NCI-H345 treated with DMSO at 0.1 percent for 48 hours (cell line): ENCODE measurements at regions not wholly inside any gene's neighbourhood (a gene's known extent, or its start where the extent isn't known, plus 50 kb on each side); places are given as distances from the start of the nearest gene placed in this dataset.

Source experiments
- DNase-seq: peaks from one replicate; lab custom pipeline; 2025; ENCODE audit not compliant: unreplicated experiment; lab: John Stamatoyannopoulos, UW

DNA sequence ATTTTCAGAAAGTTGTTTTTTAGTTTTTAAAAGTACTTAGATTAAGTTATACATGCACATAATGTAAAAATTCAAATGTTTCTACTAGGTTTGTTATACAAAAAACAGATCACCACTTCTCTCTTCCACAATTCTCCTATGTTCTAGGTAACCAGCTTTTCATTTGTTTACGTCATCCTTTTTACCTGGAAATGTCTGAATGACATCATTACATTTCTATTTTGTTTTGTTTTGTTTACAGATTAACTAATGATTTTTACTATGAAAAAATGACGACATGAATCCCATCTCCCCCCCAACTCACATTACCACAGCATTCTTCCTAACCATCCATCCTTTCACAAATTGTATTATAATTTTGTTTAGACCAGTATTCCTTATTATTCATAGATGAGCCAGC, 1709.2 kb downstream of the EFNA5 start:
- DNase-seq, result no peak

DNA sequence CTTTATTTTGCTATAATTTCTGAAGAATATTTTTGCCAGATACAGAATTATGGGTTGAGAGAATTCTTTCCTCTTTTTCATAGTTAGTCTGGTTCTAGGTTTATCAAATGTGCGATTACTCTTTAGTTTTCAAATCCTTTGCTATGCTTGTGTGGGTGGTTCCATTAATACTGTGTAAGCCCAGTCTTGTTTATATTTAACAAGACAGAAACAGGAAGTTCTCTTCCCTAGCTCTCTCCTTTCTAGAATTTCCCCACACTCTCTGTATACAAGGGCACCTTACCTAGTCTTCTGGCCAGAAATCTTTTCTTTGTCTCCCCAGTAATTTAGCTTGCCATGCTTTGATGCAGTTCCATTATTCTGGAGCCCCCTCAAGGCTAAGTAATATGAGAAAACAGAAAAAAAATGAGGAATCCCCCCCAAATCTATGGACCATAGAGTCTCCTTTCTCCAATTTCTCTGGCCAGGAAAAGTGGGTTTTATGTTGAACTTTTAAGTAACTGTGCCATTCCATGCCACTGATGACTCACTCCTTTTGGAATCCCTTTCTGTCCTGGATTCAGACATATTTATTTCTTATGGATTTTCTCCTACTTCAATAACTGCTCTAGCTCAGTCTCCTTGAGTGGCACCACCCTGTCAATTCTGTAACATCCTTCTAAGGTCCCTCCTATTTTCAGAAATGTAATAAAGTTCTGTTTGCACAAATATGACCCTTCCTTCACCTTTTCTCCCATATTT, 1714.1 kb downstream of the EFNA5 start:
- DNase-seq, result no peak

DNA sequence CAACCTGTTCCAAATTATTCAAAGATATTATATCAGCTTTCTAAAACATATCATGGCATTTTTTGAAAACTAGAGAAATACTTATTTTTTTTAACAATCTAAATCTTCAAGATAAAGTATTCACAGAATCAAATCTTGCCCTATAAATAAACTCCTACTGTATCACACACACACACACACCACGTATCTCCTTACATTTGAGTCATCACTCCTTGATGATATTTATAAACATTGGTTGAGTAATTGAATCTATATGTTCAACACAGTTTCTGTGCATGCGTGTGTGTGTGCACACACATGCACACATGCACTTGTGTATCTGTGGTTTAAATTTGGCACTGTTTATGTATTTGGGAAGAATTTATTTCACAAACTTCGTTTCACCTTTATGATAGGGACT, 1716.4 kb downstream of the EFNA5 start:
- DNase-seq, result no peak

DNA sequence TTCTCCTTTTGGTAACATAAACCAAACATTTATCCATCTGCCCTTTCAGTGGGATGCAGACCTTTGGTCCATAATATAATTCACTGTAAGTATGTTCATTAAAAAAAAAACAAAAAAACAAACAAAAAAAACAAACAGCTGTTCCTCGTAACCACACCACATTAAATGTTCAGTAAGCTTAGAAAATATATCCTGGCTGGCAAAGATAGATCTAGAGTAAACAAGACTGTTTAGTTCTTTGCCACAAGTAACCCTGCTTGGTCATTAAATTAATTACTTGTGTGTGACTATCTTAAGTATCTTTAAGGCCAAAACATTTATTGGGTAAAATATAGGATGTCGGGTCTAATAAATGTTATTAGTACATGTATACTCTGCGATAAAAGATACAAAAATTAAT, 1717.1 kb downstream of the EFNA5 start:
- DNase-seq, result no peak

DNA sequence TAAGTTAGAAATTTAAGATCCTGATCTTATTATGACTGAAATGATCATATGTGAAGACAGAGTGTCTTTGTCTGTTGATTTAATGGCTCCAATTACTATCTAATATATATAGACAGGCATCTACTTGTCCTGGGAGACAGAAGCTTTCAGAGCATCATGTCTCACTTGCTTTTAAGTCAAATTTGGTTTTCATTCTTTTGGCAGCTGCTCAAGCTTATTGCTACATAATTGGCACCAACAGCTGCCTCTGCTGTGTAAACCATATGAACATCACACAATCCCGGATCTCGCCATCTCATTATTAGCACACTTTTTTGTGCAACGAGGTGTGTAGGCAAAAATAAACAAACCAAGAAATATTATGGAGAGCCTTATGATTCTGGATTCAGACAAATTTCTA, 1717.9 kb downstream of the EFNA5 start:
- peak; percentile 68 for DNase-seq

DNA sequence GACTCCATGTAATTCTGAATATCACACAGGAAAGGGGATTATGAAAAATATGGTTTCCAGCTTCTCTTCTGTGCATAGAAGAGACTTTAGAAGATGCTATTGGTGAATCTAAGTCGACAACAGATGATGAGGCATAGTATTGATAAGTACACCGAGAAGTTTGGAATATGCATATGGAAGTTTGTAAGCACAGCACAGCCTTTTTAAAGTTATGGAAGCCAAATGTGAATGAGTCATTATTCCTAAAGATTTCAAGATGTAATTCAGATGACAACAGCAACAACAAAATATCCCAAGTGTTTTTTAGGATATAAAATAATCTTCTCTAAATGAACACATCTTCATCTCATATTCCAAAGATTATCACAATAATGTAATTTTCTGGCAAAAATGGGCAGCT, 1723.3 kb downstream of the EFNA5 start:
- no peak for DNase-seq

DNA sequence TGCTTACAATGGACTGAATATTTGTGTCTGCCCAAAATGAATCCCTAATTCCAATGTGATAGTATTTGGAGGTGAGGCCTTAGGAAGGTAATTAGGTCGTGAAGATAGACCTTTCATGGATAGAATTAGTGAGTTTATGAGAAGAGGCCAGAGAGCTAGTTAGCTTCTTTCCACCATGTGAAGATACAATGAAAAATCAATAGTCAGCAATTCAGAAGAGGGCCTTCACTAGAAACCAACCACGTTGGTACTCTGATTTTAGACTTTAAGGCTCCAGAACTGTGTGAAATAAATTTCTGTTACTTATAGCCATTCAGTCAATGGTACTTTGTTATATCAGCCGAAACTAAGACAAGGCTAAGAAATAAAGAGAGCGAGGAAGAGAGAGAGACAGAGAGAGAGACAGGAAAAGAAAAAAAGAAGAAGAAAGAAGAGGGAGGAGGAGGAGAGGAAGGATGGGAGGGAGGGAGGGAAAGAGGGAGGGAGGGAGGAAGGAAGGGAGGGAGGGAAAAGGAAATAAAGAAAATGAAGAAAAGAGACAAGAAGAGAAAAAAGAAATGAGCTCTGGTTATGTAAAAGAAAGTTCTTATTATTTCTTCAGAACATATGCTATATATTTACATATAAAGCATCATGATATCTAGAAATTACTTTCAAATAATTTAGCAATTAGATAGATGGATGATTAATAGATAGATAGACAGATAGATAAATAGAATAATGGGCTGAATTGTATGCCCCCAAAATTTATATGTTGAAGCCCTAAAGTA, 1725.3 kb downstream of the EFNA5 start:
- DNase-seq, result no peak

DNA sequence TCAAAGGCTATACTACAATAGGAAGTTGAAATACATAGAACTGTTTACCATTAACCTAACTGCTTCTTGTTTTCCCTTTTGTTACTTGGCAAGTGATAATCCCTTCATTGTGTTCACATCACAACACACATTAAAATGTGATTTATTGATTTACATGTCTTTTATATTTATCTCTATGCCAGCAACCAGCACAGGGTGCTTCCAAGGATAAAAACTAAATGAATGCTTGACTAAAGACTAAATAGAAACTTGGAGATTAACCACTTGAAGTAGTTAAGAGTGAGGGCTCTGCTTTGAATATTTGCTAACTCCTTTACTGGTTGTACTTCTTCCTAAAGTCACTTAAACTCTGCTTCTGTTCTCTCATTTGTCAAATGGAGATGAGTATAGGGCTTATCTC, 1730.6 kb downstream of the EFNA5 start:
- no peak for DNase-seq

DNA sequence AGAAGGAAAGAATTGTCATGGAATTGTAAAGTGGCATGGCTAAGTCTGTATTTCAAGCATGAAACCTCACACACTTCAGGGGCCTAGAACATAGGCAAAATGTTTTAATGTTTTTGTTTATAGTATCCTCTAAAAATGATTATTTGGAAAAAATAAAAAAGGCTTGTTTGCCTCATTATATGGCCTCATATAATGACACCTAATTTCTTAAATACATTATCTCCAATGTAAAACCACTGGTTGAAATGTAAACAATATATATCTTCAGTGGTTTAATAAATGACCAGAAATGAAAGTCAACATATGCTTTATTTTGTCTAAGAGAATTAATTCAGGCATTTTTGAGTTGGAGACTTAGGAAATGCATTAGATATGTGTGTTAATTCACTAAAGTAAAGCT, 1736.6 kb downstream of the EFNA5 start:
- no peak for DNase-seq

DNA sequence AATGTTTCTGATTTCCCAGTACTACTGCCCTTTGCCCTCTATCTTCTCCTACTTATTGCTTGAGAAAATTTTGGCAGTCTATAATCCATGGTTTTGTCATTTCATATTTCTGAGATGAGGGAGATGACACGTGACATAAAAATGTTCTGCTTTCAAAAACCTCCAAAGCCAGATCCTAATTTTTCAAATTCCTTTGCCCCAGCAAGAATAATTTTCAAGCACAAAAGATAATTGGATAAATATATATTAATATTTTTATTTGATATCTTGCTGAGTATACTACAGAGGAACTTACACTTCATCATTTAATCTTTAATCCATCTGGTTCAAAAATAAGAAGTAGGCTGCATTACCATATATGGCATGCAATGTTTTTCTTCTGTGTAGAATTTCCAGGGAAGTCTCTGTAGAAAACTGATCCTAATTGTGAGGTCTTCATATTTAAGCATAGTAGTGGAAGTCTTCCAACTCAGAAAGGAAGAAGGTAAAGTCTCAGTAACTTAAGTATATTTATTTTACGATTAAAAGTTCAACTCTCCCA, 1738.8 kb downstream of the EFNA5 start:
- no peak for DNase-seq

DNA sequence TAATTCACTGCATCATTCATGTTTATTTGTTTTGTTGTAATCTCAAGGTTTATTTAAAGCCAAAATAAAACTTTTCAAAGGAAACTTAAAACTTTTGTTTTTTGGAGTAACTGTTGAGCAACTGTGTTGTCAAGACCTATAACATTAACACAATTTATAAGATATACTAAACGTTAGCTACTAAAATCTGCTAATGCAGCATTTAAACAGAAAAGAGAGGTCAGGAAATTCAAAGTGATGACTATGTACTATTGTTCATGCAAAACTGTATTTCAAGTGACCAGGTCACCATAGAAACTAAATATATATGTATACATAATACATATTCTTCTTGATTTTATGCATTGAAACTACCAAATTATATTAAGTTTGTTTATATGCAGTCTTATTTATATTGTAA, 1740.9 kb downstream of the EFNA5 start:
- no peak for DNase-seq

DNA sequence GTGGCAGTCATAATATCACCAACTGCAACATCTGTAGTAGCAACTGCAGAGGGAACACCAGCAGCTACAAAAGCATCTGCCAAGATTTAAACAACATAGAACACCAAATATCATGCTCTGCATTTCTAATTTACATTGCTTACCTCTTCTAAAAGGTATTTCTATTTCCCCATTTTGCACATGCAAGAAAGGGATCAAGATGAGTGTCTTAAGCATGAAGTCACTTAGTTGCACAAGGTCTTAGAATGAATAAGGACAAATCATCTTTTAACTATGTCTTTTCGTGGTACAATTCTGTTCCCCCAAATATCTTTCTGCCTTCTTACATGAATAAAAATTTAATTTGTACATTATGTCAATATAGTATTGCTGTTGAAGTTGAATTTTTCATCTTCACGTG, 1746.4 kb downstream of the EFNA5 start:
- DNase-seq, result no peak

DNA sequence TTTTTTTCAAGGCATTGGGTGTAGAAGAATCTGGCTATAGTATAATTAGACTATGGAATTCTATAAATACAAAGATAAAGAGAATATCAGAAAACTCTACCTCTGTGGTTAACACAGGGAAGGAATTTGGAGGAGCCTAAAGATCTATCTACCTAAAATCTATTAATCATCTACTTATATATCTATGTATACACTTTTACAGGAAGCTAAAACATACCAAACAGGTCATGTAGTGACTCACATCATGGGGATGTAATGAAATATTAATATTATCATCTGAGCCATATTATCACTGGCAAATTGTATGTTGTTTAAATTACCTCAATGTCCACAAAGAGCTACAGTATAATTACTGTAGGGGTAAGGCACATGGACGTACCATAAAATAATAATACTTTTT, 1748.2 kb downstream of the EFNA5 start:
- no peak for DNase-seq

DNA sequence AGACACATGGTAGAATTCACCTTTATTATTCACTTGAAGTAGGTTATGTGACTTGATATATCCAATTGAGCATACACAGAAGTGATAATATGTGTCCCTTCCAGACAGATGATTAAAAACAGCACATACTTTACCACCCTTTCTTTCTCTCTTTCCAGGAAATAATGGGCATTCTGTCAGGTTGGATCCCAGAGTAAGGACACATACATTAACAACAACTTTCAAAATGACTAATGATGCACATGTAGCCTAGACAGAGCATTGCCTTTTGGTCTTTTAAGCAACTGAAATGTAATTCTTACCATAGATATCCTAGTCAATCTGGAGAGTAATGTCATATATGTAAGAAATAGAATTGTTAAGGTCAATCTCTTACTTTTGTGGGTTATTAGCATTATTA, 1748.7 kb downstream of the EFNA5 start:
- no peak for DNase-seq

DNA sequence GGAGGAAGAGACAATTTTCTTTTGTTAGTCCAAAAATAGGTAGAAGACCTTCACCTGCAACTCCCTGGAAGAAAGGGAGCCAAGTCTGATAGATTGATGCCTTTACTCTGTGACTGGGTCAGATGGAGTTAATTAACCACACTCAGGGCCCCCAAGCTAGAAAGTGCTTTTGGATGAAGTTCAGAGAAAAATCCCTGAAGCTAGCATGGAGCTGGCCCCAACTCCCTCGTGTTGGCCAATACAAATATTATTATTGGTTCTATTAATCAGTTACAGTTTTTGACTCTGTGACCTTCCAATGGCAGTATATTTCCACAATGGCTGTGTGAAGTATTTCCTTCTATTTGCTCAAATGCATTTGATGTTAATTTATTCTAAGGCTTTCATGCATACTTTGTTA, 1753.5 kb downstream of the EFNA5 start:
- DNase-seq, result no peak

DNA sequence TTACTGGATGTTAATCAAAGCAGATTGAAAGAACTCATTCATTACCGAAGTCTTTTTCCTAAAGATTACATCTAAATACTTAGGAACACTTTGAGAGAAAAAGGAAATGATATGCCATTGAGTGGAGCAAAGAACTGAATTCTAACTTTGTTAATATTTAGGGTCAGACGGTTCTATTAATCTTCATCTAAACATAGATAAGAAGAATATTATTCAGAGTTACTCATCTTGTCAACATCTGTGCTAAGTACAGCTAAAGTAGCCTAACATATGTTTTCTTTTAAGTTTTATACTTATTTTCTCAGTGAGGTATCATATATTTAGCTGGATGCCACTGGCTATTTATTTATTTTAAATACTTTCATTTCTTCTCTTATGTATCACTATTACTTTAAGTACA, 1763.7 kb downstream of the EFNA5 start:
- no peak for DNase-seq

DNA sequence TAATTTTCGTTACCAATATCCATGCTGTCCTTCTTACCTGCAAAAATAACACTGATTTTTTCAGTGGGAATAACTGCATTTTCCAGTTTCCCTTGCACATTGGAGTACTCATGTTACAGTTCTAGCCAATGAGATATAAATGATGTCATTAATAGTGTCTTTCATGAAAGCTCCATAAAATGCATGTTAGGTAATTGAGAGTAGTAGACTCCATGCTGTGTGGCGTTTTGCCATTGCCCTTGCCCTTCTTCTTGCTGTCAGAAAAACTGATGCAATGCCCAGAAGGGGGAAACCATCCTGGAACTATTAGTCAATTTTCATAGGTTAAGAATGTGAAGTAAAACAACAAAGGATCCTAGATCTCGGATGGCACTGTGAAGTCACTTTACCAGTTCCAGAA, 1765.3 kb downstream of the EFNA5 start:
- no peak for DNase-seq

DNA sequence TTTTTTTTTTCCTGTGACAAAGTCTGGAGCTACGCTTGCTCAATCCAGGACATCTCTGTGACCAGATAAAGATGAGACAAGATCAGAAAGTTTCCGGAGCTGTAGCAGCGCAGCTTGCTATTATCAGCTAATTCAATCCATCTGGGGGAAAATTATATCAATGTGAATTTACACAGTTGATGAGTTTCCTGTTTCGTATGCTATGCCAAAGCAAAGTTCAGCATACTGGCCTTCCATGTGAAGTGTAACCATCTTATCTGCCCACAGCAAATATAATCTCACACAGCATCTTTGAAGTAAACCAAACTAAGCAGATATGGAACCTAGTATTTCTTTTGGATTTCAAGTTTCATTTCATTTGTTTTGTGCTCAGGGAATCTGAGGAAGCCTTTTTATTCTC, 1767.7 kb downstream of the EFNA5 start:
- no peak for DNase-seq

DNA sequence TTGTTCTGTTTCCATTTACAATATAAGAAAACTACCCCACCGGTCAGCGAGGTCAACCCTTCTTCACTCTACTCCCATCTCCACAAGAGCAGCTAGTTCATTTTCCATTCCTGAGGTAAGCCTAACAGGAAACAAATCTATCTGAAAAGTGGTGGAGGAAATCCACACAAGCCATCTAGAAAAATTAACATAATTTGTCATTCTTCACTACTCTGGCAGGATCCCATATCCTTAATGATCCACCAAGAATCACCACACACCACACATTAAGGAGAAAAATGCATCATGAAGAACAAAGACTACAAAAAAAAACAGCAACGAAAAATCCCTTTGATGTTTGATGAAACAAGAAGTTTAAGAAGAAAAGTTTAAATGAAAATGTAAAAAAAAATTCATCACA, 1771.0 kb downstream of the EFNA5 start:
- DNase-seq, result no peak

DNA sequence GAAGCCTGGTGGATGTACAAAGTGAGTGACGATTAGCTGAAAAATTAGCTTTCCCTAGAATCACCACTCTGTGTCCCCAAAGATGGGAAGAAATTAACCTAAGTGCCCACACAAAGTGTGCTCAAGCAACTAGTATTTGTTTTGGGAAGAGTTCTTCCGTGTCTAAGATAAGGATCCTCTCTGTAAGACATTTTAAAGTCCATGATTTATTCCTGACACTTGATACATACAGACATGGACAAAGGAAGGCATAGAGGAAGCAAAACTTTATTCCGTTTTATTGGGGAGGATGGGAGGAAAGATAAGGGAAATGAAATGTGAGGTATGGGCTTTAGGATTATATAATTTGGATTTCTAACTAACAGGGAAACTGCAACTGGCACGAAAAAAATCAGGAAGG, 1772.6 kb downstream of the EFNA5 start:
- no peak for DNase-seq

DNA sequence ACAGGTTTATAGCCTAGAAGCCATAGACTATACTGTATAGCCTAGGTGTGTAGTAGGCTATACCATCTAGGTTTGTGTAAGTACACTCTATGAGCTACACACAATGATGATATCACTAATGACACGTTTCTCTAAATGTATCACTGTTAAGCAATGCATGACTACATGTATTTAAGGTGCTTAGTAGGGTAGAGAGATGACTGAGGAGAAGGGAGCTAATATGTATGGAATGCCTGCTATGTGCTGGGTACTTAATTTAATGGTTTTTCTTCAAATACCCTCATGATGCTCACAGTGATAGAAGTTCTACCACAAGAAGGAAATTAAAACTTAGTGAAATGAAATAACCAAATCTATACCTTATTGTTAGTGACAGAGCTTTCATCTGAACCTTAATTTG, 1785.5 kb downstream of the EFNA5 start:
- DNase-seq, result no peak

DNA sequence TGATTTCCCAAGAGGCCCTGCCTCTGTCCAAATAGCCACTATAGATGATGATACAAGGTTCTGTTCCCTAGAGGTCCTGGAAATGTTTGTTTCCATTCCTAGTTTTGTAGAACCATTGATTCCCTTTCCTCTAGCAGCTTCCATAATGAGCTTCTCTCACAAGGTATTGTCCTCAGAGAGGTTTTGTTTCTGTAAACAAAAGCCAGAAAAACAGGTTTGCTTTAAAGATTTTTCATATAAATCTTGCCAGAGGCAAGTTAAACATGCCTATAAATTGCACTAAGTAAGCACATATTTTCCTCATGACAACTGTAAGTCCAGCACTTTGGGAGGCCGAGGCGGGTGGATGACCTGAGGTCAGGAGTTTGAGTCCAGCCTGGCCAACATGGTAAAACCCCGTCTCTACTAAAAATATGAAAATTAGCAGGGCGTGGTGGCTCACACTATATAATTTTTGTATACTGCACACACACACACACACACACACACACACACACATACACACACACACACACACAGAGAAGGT, 1787.7 kb downstream of the EFNA5 start:
- no peak for DNase-seq
